ENCODE measurements at regions not wholly inside any gene's neighbourhood (a gene's known extent, or its start where the extent isn't known, plus 50 kb on each side); places are given as distances from the start of the nearest gene placed in this dataset.

DNA sequence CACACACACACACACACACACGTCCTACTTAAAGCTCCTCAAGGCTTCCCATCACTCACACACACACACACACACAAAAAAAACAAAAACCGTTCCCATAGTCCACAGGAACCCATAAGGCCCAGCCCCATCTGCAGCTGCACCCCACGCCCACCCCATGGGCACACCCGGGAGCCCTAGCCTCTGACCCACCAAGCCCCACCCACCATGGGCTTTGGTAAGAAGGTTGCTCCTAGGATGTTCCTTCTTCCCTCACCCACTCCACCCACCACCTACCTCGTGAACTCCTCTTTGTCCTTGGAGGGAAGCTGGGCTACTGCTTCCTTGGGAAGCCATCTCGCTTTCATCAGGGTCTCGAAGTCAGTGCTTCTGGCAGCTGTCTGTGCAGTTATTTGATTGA is 115.1 kb downstream of the TPRA1 start:
- TF ChIP-seq, protein P1, sequence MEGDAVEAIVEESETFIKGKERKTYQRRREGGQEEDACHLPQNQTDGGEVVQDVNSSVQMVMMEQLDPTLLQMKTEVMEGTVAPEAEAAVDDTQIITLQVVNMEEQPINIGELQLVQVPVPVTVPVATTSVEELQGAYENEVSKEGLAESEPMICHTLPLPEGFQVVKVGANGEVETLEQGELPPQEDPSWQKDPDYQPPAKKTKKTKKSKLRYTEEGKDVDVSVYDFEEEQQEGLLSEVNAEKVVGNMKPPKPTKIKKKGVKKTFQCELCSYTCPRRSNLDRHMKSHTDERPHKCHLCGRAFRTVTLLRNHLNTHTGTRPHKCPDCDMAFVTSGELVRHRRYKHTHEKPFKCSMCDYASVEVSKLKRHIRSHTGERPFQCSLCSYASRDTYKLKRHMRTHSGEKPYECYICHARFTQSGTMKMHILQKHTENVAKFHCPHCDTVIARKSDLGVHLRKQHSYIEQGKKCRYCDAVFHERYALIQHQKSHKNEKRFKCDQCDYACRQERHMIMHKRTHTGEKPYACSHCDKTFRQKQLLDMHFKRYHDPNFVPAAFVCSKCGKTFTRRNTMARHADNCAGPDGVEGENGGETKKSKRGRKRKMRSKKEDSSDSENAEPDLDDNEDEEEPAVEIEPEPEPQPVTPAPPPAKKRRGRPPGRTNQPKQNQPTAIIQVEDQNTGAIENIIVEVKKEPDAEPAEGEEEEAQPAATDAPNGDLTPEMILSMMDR (IDR thresholded peaks at IDR 0.05): no peak
- TF ChIP-seq POLR2A (IDR thresholded peaks at IDR 0.05): no peak
- no peak for TF ChIP-seq POLR2AphosphoS5 (IDR thresholded peaks at IDR 0.05)
- no peak for TF ChIP-seq EP300 (IDR thresholded peaks at IDR 0.05)

All from sigmoid colon (tissue), 4 donors.